Endothelial cell of umbilical vein (primary cell): ENCODE measurements at regions not wholly inside any gene's neighbourhood (a gene's known extent, or its start where the extent isn't known, plus 50 kb on each side); places are given as distances from the start of the nearest gene placed in this dataset.

Experiments used
- EZH2 ChIP-seq: IDR thresholded peaks from 2 replicates; pipeline ENCODE4 v1.6.1; 2012; ENCODE audit warnings: borderline replicate concordance, low read depth, mild to moderate bottlenecking, moderate library complexity, low read length, inconsistent platforms; ENCODE audit not compliant: severe bottlenecking
- GATA2 ChIP-seq: IDR thresholded peaks from 2 replicates; pipeline ENCODE4 v1.7.0; 2011; ENCODE audit warnings: low read depth, mild to moderate bottlenecking, moderate library complexity, mixed read lengths, low read length; ENCODE audit not compliant: insufficient read length, insufficient read depth
- MAX ChIP-seq: IDR thresholded peaks from 2 replicates; pipeline ENCODE4 v1.6.1; 2011; ENCODE audit not compliant: insufficient read depth, insufficient read length
- MYC ChIP-seq: IDR thresholded peaks from one replicate; pipeline ENCODE4 v1.6.1; 2011; ENCODE audit warnings: mild to moderate bottlenecking, low read depth, low read length
- POLR2A ChIP-seq: IDR thresholded peaks from 2 replicates; pipeline ENCODE4 v1.6.1; 2012; ENCODE audit warnings: low read depth, mild to moderate bottlenecking, control low read depth, low read length
- POLR2AphosphoS5 ChIP-seq: IDR thresholded peaks from 2 replicates; pipeline ENCODE4 v1.6.1; 2012; ENCODE audit warnings: low read depth, mild to moderate bottlenecking, control low read depth, low read length, moderate library complexity; ENCODE audit not compliant: insufficient read depth
- TF ChIP-seq, protein P1 (sequence below), 2 donors: IDR thresholded peaks; 1 replicate in 1 of 2; 2 replicates in 1 of 2; pipeline ENCODE4 v1.5.1; 2011; ENCODE audit warnings: low read length in 2 of 2, mild to moderate bottlenecking in 2 of 2, moderate library complexity in 2 of 2, control low read depth in 1 of 2, inconsistent platforms in 1 of 2, low read depth in 1 of 2; ENCODE audit not compliant: insufficient read depth in 1 of 2; ENCODE audit errors: extremely low read depth in 1 of 2

DNA sequence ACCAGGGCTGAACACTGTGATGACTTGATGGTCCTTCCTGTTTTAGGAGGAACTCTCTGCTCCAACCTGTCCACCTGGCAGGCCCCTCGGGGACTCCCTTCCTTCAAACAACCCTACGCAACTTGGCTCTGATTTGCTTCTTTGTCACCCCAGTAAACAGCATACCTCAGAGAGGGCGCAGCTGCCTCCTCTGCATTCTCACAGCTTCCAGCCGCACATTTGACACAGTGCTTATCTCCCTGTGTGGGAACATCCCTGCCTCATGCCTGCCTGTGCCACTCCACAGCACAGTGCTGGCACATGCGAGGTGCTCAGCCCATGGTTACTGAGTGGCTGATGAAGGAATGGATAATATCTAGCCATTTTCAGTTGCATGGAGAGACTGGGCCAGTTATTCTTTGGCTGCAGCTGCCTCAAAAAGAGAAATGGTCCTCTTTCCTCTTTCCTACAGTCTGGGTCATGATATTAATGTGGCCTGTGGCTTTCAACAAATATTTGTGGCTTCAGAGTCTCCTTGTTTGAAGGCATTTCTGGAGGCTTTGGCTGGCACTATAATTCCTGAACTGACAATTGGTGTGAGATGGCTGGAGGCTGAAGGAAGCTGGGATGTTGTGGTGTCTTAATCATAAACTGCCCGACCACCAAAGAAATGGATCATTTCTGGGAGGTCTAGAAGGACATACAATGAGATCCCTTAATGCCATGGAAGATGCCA lies 77.9 kb downstream of the TENT5C start:
- no peak for TF ChIP-seq GATA2
- TF ChIP-seq, protein P1, sequence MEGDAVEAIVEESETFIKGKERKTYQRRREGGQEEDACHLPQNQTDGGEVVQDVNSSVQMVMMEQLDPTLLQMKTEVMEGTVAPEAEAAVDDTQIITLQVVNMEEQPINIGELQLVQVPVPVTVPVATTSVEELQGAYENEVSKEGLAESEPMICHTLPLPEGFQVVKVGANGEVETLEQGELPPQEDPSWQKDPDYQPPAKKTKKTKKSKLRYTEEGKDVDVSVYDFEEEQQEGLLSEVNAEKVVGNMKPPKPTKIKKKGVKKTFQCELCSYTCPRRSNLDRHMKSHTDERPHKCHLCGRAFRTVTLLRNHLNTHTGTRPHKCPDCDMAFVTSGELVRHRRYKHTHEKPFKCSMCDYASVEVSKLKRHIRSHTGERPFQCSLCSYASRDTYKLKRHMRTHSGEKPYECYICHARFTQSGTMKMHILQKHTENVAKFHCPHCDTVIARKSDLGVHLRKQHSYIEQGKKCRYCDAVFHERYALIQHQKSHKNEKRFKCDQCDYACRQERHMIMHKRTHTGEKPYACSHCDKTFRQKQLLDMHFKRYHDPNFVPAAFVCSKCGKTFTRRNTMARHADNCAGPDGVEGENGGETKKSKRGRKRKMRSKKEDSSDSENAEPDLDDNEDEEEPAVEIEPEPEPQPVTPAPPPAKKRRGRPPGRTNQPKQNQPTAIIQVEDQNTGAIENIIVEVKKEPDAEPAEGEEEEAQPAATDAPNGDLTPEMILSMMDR (IDR thresholded peaks at IDR 0.05; ENCODE audit: extremely low read depth in 1 of 2, insufficient read depth in 1 of 2, low read depth in 1 of 2, low read length in 2 of 2), result no peak
- no peak for TF ChIP-seq POLR2A
- TF ChIP-seq POLR2AphosphoS5, result no peak
- TF ChIP-seq MYC, result no peak
- TF ChIP-seq MAX, result no peak
- TF ChIP-seq EZH2, result no peak
